ENCODE measurements at regions not wholly inside any gene's neighbourhood (a gene's known extent, or its start where the extent isn't known, plus 50 kb on each side); places are given as distances from the start of the nearest gene placed in this dataset.

GRCh38 chr2:144801325-144801724 lies 281.4 kb upstream of the ZEB2 start:
- TF ChIP-seq, protein P1, sequence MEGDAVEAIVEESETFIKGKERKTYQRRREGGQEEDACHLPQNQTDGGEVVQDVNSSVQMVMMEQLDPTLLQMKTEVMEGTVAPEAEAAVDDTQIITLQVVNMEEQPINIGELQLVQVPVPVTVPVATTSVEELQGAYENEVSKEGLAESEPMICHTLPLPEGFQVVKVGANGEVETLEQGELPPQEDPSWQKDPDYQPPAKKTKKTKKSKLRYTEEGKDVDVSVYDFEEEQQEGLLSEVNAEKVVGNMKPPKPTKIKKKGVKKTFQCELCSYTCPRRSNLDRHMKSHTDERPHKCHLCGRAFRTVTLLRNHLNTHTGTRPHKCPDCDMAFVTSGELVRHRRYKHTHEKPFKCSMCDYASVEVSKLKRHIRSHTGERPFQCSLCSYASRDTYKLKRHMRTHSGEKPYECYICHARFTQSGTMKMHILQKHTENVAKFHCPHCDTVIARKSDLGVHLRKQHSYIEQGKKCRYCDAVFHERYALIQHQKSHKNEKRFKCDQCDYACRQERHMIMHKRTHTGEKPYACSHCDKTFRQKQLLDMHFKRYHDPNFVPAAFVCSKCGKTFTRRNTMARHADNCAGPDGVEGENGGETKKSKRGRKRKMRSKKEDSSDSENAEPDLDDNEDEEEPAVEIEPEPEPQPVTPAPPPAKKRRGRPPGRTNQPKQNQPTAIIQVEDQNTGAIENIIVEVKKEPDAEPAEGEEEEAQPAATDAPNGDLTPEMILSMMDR (IDR thresholded peaks at IDR 0.05): no peak
- no peak for TF ChIP-seq POLR2A (IDR thresholded peaks at IDR 0.05)
